Left lung (tissue), 4 donors: ENCODE measurements at regions not wholly inside any gene's neighbourhood (a gene's known extent, or its start where the extent isn't known, plus 50 kb on each side); places are given as distances from the start of the nearest gene placed in this dataset.

Source experiments
- ATAC-seq: fragments of 200-7000 bp; cut with Tn5 transposase; one replicate; pipeline ENCODE4 v1.9.1; 2020; ENCODE audit warnings: moderate library complexity
- DNase-seq, 4 donors: peaks; one replicate each; pipeline ENCODE4 v3.0.0-alpha.2; 2013 to 2020
- H3K27ac ChIP-seq, 2 donors: fragments of 200-600 bp; sonication (generic) in 1 of 2; one replicate each; pipeline versions ENCODE4 v1.5.0 to v1.8.0; 2020 to 2021
- H3K27me3 ChIP-seq, 2 donors: fragments of 200-600 bp; sonication (generic) in 1 of 2; one replicate each; pipeline versions ENCODE4 v1.5.0 to v1.8.0; 2020 to 2021
- H3K36me3 ChIP-seq, 2 donors: fragments of 200-600 bp; sonication (generic) in 1 of 2; one replicate each; pipeline versions ENCODE4 v1.5.0 to v1.8.0; 2020 to 2021
- H3K4me1 ChIP-seq, 2 donors: fragments of 200-600 bp; one replicate each; pipeline ENCODE4 v1.8.0; 2021
- H3K4me3 ChIP-seq, 2 donors: fragments of 200-600 bp; sonication (generic) in 1 of 2; one replicate each; pipeline versions ENCODE4 v1.5.0 to v1.8.0; 2020 to 2021; ENCODE audit warnings: mild to moderate bottlenecking in 1 of 2
- H3K9me3 ChIP-seq, 2 donors: fragments of 200-600 bp; sonication (generic) in 1 of 2; one replicate each; pipeline versions ENCODE4 v1.5.0 to v1.8.0; 2020 to 2021
- intact Hi-C, 2 donors: fragments of 100-400 bp; cut with DNase I; formaldehyde crosslinking; loops; one replicate each; pipeline versions ENCODE4 v1.11.2 to v1.14.2; 2022
- TF ChIP-seq, protein P1 (sequence below), 2 donors: fragments of 200-600 bp; sonication (generic) in 1 of 2; IDR thresholded peaks; one replicate each; pipeline versions ENCODE4 v1.5.0 to v1.8.0; 2021; ENCODE audit warnings: antibody characterized with exemption in 2 of 2
- donor health status: DM: no; HTN: yes; CAD: no.
- donor health status: DM: no; HTN: no; CAD: no.

DNA sequence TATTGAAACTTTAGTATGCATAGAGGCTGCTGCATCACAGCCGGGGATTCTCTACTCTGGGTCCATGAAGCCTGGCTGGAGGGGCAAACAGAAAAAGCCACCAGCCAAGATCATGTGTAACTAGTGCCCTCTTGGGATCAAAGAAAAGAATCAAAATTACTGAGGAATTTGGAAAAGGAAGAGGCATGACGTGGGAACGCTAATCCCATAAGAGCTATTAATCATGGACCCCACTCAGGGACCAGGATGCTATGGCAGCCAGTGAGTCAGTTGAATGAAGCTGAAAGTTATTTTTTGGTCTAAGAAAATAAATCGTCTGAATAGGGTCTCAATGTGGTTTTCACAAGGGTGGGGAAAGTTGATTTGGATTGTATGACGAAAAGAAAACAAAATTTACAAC, 1165.1 kb downstream of the ROBO2 start:
- H3K9me3 ChIP-seq: no peaks in the 10 kb centered on the region
- no peak overlapping the region for H3K4me3 ChIP-seq
- ATAC-seq (peak; percentile 34), DNase-seq (peak in 1 of 4 donors; percentile 15)
- TF ChIP-seq, protein P1, sequence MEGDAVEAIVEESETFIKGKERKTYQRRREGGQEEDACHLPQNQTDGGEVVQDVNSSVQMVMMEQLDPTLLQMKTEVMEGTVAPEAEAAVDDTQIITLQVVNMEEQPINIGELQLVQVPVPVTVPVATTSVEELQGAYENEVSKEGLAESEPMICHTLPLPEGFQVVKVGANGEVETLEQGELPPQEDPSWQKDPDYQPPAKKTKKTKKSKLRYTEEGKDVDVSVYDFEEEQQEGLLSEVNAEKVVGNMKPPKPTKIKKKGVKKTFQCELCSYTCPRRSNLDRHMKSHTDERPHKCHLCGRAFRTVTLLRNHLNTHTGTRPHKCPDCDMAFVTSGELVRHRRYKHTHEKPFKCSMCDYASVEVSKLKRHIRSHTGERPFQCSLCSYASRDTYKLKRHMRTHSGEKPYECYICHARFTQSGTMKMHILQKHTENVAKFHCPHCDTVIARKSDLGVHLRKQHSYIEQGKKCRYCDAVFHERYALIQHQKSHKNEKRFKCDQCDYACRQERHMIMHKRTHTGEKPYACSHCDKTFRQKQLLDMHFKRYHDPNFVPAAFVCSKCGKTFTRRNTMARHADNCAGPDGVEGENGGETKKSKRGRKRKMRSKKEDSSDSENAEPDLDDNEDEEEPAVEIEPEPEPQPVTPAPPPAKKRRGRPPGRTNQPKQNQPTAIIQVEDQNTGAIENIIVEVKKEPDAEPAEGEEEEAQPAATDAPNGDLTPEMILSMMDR (IDR thresholded peaks at IDR 0.05): no peak
- H3K4me1 ChIP-seq: no peaks in the 10 kb centered on the region
- intact Hi-C loops: no loop called here
- no peak overlapping the region for H3K27ac ChIP-seq
- no peaks in the 10 kb centered on the region for H3K27me3 ChIP-seq
- H3K36me3 ChIP-seq: no peaks in the 10 kb centered on the region

DNA sequence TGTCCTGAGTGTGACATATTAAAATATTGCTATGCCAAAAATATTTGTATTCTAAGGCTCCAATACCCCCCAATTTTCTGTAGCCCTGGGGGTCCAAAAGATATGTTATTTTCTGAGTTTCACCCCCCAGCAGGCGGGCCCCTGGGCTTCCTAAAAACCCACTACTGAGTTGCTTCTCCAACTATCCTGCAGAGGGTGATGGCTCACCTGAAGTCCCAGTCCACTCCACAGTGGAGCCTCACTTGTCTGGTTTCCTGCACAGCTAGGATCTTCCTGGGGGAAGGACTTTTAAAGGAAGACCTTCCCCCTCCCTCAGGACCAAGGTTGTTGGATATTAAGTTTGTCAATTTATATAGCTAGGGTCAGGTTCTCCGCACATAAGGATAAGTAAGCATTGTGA, 1181.4 kb downstream of the ROBO2 start:
- TF ChIP-seq, protein P1 (IDR thresholded peaks at IDR 0.05): no peak
- ATAC-seq (no peak), DNase-seq (no peak)
- Histone ChIP-seq H3K9me3 (no peaks in the 10 kb centered on the region), H3K4me1 (no peaks in the 10 kb centered on the region), H3K4me3 (no peak overlapping the region), H3K27ac (no peak overlapping the region), H3K27me3 (no peaks in the 10 kb centered on the region), H3K36me3 (no peaks in the 10 kb centered on the region)
- intact Hi-C loops: no loop called here

DNA sequence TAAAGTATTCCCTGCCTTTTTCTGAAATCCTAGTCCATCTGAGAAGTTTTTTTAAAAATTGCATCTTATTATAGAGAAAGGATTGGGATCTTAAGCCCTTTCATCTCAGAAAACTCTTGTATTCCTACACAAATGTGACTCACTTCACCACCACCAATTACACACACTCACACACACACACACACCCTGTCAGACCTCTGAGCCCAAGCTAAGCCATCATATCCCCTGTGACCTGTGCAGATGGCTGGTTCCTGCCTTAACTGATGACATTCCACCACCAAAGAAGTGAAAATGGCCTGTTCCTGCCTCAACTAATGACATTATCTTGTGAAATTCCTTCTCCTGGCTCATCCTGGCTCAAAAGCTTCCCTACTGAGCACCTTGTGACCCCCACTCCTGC, 1181.9 kb downstream of the ROBO2 start:
- ATAC-seq (no peak), DNase-seq (no peak)
- intact Hi-C loops: no loop called here

DNA sequence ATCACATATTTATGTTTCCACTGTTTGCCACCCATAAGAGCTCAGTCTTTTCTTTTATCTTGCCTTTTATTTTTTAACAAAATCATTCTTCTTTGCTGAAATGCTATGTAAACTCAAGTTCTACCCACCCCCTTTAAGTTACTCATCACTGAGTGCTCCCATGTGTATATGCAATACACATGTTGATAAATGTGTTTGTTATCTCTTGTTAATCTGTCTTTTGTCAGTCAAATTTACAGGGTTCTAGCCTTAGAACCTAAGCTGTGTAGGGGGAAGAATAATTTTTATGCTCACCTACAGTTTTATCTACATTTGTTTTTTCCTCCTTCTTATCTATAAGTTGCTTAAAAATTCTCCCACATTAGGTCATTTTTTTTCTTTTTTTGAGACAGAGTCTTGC, 1195.9 kb downstream of the ROBO2 start:
- ATAC-seq: no peak
- intact Hi-C loops: no loop called here
- H3K9me3 ChIP-seq: peaks cover 0 to 20% of the 10 kb centered on the region in 2 donors
- no peaks in the 10 kb centered on the region for H3K4me1 ChIP-seq
- no peak for DNase-seq
- H3K36me3 ChIP-seq: no peaks in the 10 kb centered on the region
- TF ChIP-seq, protein P1 (IDR thresholded peaks at IDR 0.05): no peak
- no peaks in the 10 kb centered on the region for H3K27me3 ChIP-seq
- H3K4me3 ChIP-seq: no peak overlapping the region
- no peak overlapping the region for H3K27ac ChIP-seq

More for the DNA sequence above, 1181.9 kb downstream of the ROBO2 start:
- Histone ChIP-seq H3K27ac (no peak overlapping the region), H3K4me1 (no peaks in the 10 kb centered on the region), H3K36me3 (no peaks in the 10 kb centered on the region), H3K4me3 (no peak overlapping the region), H3K9me3 (no peaks in the 10 kb centered on the region), H3K27me3 (no peaks in the 10 kb centered on the region)
- TF ChIP-seq, protein P1 (IDR thresholded peaks at IDR 0.05): no peak

DNA sequence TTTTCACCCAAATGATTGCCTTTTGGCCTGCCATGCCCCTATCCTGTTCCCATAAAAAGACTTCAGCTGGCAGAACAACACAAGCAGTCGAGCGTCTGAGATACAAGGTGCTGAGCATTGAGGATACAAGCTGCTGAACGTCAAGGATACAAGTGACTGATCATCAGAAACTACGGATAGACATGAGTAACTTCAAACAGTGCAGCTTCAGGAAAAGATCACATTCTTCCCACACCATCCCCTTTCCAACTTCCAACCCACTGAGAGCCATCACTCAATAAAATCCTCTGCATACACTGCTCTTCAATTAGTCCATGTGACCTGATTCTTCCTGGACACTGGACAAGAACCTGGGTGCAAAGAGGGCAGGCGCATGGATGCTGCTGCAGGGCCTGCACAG, 1198.9 kb downstream of the ROBO2 start:
- intact Hi-C loops: no loop called here
- no peaks in the 10 kb centered on the region for H3K27me3 ChIP-seq

More for the DNA sequence above, 1198.9 kb downstream of the ROBO2 start:
- H3K9me3 ChIP-seq: peaks cover 0 to 26% of the 10 kb centered on the region in 2 donors
- TF ChIP-seq, protein P1 (IDR thresholded peaks at IDR 0.05): no peak
- no peak overlapping the region for H3K27ac ChIP-seq
- no peaks in the 10 kb centered on the region for H3K4me1 ChIP-seq
- no peaks in the 10 kb centered on the region for H3K36me3 ChIP-seq
- DNase-seq: peak in 1 of 4 donors; percentile 44
- no peak overlapping the region for H3K4me3 ChIP-seq
- ATAC-seq: no peak
